A204.1 (cell line): ENCODE measurements at regions not wholly inside any gene's neighbourhood (a gene's known extent, or its start where the extent isn't known, plus 50 kb on each side); places are given as distances from the start of the nearest gene placed in this dataset.
"Not testable (repeated sequence)": the region's sequence is repeated elsewhere in the genome, so short reads cannot be mapped to it uniquely, and the experiment has no call there.

Experiments used
- FAIRE-seq: peaks from 2 replicates; lab custom pipeline; 2012; peaks lifted over from hg19 to GRCh38; lab: Jason Lieb, UNC

DNA sequence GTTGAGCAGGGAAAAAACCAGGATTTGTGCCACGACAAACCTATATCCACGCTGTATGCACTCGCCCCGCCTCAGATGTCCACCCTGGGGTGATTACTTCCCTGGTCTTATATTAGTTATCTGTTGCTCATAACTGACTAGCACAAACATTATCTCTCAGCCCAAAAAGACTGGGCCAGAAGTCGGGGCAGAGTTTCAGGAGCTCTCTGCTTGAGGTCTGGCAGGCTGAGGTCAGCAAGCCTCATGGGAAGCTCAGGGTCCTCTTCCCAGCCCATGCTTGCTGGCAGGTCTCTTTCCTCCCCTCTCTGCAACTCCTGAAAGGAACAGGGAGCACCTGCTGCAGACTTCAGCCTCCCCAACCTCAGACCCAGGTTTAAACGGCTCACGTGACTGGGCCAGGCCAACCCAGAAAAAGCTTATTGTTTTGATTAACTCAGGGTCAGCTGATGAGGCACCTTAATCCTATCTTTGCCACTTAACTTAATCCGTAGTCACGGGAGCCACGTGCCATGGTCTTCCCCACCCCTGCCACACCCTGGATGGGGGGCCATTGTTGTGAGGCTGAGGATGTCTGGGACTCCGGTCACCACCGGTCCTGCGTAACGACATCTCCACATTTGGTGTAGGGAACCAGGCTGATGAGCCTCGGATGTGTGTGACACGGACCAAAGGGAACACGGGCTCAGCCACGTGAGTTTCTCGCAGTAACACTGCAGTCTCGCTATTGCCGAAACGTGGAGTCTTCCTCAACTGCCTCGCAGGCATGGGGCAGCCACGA lies 123.7 kb upstream of the IRX4 start:
- no peak for FAIRE-seq

- FAIRE-seq: no peak
Observed at GRCh38 chr5:2005101-2006041, 122.6 kb upstream of the IRX4 start.

- FAIRE-seq: no peak
Observed at GRCh38 chr5:2003690-2004365, 121.1 kb upstream of the IRX4 start.

GRCh38 chr5:2003206-2003605 lies 120.5 kb upstream of the IRX4 start:
- no peak for FAIRE-seq

DNA sequence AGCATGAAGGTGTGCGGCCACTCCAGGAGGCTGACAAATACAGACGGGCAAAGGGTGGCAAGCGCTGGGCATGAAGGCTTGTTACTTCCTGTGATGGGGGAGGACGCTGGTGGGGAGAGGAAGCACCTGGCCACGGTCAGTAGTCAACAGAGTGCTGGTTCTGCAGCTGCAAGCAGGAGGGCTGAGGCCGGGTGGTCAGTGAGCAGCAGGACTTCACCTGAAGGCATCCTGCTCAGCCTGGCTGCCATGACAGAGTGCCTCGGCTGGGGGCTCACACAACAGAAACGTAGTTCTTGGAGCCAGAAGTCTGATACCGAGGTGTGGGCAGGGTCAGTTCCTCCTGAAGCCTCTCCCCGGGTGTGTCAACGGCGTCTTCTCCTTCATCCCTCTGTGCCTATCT lies 118.6 kb upstream of the IRX4 start:
- FAIRE-seq: no peak

DNA sequence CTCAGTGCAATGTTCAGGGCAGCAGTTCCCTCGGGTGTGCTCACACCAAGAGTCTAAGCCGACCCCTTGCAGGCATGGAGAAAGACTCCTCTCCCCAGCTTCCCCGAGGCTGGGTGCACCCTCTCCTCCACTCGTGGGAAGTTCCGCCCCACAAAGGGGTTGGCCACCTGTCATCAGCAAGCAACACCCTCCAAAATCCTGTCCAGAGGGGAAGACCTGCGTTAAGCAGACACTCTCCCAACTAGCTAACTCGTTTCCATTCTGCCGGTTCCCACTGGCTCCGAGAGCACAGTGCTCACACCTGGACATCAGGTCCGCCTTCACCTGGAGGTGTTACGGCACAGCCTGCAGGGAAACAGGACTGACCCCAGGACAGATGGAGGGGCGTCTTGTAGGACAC lies 117.9 kb upstream of the IRX4 start:
- no peak for FAIRE-seq

DNA sequence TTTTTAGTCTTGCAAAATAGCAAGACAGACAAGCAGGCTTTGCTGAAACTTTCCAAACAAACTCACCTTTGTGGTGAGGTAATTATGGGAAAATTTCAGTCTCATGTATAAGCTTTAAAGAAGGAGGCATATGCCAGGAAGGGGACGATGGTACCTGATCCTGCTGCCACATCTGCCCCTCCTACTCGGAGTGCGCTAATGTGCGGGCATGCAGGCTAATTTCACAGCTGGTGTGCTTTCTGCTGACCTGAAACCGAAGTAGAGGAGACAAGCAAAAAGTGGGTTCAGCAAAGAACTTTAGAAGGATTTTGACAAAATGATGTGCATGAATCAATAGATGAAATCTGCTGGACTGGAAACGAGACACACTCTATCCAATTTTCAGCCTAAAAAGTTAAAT lies 117.1 kb upstream of the IRX4 start:
- no peak for FAIRE-seq

- no peak for FAIRE-seq
Observed at GRCh38 chr5:1998716-1999317, 116.1 kb upstream of the IRX4 start.

DNA sequence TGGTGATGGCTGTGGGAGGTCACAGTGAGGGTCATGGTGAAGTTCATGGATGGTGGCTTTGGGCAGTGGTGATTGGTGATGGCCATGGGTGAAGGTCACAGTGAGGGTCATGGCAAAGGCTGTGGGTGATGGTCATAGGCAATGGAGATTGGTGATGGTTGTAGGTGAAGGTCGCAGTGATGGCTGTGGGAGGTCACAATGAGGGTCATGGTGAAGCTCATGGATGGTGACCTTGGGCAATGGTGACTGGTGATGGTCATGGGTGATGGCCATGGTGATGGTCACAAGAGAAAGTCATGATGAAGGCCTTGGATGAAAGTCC lies 115.6 kb upstream of the IRX4 start:
- no peak for FAIRE-seq

DNA sequence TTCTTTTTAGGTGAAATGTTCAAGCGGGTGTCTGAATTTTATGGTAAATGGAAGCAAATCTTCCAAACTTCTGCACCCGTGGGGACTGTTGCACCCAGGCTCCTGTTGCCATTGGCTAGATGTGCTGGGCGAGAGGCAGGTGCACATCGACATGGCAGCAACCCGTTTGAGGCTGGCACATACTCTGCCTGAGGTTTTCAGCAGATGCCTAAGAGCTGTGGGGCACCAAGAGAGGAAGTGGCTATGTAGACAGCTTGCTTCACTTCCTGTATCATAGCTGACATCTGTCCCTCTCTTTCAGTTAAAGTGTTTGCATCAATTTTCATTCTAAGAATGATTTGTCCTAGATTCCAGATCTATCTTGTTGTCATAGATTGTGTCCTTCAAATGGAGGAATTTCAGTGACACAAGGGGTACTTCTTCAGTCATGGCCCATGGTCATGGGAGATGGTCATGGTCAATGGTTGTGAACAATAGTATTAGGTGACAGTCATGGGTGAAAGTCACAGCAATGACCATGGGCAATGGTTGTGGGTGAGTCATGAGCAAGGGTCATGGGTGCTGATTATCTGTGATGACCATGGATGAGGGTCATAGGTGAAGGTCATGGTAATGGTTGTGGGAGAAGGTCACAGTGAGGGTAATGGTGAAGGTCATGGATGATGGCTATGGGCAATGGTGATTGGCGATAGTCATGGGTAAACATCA lies 115.1 kb upstream of the IRX4 start:
- no peak for FAIRE-seq

- no peak for FAIRE-seq
Observed at GRCh38 chr5:1995491-1995890, 112.8 kb upstream of the IRX4 start.

DNA sequence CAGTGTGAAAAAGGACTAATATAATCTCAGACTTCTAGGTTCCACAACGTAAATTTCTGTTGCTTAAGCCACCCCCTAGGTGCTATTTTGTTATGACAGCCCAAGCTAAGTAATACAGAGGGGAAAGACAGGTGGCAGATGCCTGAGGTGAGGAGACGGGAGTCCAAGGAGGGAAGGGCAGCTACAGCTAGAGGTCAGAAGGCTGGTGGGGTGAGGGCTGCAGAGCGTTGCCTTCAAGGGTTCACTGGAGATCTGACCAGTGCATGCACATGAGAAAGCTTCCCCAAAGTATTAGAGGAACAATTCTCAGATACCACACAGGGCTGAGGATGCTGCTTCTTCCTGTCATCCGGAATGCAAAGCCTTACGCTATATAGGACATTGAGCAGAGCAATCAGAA lies 104.7 kb upstream of the IRX4 start:
- FAIRE-seq: no peak

- FAIRE-seq: no peak
Observed at GRCh38 chr5:1985781-1986180, 103.1 kb upstream of the IRX4 start.

- no peak for FAIRE-seq
Observed at GRCh38 chr5:1983919-1984695, 101.4 kb upstream of the IRX4 start.

GRCh38 chr5:1983401-1983800 lies 100.7 kb upstream of the IRX4 start:
- no peak for FAIRE-seq

DNA sequence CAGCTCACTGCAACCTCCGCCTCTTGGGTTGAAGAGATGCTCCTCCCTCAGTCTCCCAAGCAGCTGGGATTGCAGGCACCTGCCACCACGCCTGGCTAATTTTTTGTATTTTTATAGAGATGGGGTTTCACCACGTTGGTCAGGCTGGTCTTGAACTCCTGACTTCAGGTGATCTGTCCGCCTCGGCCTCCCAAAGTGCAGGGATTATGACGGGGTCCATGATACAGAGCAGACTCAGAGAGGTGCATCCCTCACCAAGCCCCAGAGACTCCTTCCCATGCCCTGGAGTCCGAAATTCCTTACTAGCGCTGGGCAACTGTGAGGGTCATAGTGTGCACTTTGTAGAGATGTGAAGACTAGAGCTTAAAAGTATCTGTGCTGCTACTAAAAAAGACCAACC lies 99.8 kb upstream of the IRX4 start:
- not testable (repeated sequence) for FAIRE-seq

DNA sequence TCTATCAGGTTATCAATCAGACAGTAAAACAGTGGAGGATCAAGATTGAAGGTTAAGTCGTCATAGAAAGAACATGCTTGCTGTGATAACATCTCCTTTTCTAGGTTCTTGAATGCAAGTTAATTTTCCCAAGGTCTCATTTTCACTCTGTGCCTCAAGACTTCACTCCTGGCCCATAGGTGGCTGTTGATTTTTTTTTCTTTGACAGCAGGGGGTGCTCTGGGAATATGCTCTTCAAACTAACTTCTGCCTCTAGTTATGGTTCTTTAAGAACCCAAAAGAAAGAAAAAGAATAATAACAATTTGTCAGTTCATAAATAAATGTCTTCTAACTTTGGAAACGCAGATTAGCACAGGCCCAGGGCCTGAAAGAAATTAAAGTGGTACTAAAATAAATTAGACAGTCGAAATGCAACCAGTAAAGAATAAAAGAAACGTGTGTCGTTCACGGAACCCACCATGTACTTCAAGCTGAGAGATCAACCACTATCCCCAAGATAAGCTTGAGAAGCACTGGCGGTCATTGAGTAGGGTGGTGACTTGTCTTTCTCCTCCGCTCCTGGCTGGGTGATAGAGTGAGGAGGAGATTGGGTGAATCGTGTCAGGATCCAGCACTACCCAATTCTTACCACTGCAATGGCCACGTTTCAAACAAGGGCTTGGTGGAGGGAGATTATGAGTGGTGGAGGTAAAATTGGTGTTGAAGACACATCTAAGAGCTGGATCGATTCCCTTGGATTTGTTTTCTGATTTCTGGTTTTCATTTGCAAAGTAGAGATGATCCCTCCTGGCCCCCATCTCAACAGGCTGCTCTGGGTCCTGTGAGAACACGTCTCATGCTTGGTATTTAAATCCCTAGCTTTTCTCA lies 93.4 kb upstream of the IRX4 start:
- no peak for FAIRE-seq

DNA sequence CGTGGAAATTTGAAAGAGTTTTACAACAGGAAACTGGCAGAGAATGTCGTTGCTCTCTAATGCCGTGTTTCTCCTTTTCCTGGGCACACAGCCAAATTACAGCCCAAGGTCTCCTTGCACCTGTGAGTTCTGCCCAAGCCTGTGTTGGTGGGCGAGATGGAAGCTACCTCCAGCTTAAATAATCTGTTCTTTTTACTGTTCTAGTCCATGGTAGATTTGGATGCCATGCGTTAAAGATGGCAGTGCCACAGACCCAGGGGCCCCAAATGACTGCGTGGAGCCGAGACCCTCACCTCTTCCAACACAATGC lies 92.6 kb upstream of the IRX4 start:
- FAIRE-seq: no peak

- no peak for FAIRE-seq
Observed at GRCh38 chr5:1974501-1975405, 92.0 kb upstream of the IRX4 start.
